MM.1S (cell line): ENCODE measurements at regions not wholly inside any gene's neighbourhood (a gene's known extent, or its start where the extent isn't known, plus 50 kb on each side); places are given as distances from the start of the nearest gene placed in this dataset.

ENCODE experiments used
- EZH2 ChIP-seq: fragments of 300-600 bp; sonication (generic); optimal IDR thresholded peaks from 2 replicates; pipeline ENCODE3; 2017; ENCODE audit warnings: low read depth, mild to moderate bottlenecking, antibody characterized with exemption, low read length, mixed read lengths
- TF ChIP-seq, protein P1 (sequence below): fragments of 300-600 bp; sonication (generic); IDR thresholded peaks from 2 replicates; pipeline ENCODE4 v1.5.1; 2016; ENCODE audit warnings: antibody characterized with exemption, low read length, mixed read lengths

- TF ChIP-seq, protein P1, sequence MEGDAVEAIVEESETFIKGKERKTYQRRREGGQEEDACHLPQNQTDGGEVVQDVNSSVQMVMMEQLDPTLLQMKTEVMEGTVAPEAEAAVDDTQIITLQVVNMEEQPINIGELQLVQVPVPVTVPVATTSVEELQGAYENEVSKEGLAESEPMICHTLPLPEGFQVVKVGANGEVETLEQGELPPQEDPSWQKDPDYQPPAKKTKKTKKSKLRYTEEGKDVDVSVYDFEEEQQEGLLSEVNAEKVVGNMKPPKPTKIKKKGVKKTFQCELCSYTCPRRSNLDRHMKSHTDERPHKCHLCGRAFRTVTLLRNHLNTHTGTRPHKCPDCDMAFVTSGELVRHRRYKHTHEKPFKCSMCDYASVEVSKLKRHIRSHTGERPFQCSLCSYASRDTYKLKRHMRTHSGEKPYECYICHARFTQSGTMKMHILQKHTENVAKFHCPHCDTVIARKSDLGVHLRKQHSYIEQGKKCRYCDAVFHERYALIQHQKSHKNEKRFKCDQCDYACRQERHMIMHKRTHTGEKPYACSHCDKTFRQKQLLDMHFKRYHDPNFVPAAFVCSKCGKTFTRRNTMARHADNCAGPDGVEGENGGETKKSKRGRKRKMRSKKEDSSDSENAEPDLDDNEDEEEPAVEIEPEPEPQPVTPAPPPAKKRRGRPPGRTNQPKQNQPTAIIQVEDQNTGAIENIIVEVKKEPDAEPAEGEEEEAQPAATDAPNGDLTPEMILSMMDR, result no peak
- TF ChIP-seq EZH2, result no peak
These were observed 228.9 kb upstream of the RGS18 start for GRCh38 chr1:191929383-191929782.
